SK-N-MC (cell line): ENCODE measurements at regions not wholly inside any gene's neighbourhood (a gene's known extent, or its start where the extent isn't known, plus 50 kb on each side); places are given as distances from the start of the nearest gene placed in this dataset.

Source experiments
- DNase-seq: peaks from one replicate; pipeline ENCODE4 v3.0.0-alpha.2; 2011; ENCODE audit warnings: low read depth, low spot score
- H3K27ac ChIP-seq: fragments of 200-600 bp; sonication (generic); 2 replicates; pipeline ENCODE4 v1.5.1; 2016; ENCODE audit warnings: mixed run types
- H3K36me3 ChIP-seq: fragments of 200-600 bp; sonication (generic); 2 replicates; pipeline ENCODE4 v1.6.1; 2017; ENCODE audit warnings: antibody characterized with exemption, low read length, mixed read lengths; ENCODE audit not compliant: insufficient read depth
- H3K4me3 ChIP-seq: fragments of 200-600 bp; sonication (generic); 2 replicates; pipeline ENCODE4 v1.5.1; 2016
- H3K9ac ChIP-seq: fragments of 200-600 bp; sonication (generic); 2 replicates; pipeline ENCODE4 v1.8.0; 2017; ENCODE audit warnings: mixed run types, mixed read lengths; ENCODE audit not compliant: insufficient read length
- H3K9me3 ChIP-seq: fragments of 200-600 bp; sonication (generic); 2 replicates; pipeline ENCODE4 v1.6.1; 2017; ENCODE audit warnings: low read depth, mild to moderate bottlenecking, antibody characterized with exemption, low read length, moderate library complexity, mixed read lengths
- EZH2 ChIP-seq: fragments of 200-600 bp; sonication (generic); IDR thresholded peaks from one replicate; pipeline ENCODE4 v1.6.1; 2017; ENCODE audit warnings: antibody characterized with exemption
- FOXP2 ChIP-seq: optimal IDR thresholded peaks from 2 replicates; pipeline ENCODE3; 2011; ENCODE audit warnings: mild to moderate bottlenecking, moderate library complexity; ENCODE audit not compliant: insufficient read depth; ENCODE audit errors: extremely low read length, control extremely low read depth
- POLR2AphosphoS5 ChIP-seq: IDR thresholded peaks from 2 replicates; pipeline ENCODE4 v1.6.1; 2012; ENCODE audit warnings: mild to moderate bottlenecking, low read depth, low read length, borderline replicate concordance

DNA sequence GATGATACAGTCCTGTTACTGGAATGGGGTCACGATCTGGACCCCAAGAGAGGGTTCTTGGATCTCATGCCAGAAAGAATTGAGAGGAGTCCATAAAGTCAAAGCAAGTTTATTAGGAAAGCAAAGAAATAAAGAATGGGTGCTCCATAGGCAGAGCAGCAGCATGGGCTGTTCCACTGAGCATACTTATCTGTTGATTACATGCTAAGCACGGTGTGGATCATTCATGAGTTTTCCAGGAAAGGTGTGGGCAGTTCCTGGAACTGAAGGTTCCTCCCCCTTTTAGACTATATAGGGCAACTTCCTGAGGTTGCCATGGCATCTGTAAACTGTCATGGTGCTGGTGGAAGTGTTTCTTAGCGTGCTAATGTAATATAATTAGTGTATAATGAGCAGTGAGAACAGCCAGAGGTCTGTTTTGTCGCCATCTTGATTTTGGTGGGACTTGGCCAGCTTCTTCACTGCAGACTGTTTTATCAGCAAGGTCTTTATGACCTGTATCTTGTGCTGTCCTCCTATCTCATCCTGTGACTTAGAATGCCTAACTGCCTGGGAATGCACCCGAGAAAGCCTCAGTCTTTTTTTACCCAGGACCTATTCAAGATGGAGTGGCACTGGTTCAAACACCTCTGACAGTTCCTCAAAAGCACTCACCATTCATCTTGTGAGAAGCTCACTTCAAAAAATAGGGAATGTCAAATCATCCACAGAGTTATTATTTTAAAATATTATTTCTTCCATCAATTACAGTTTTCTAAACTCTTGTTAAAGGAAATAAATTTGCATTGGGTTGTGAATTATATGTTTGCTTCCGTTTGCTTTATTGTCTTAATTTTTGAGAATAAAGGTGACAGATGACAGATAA lies 1358.8 kb upstream of the TMEM132C start:
- H3K4me3 ChIP-seq, result no peak overlapping the region
- DNase-seq, result no peak
- H3K9ac ChIP-seq, result no peak overlapping the region
- H3K27ac ChIP-seq, result no peak overlapping the region
- H3K9me3 ChIP-seq, result no peaks in the 10 kb centered on the region
- TF ChIP-seq FOXP2, result no peak
- TF ChIP-seq POLR2AphosphoS5, result no peak
- no peak for TF ChIP-seq EZH2
- no peaks in the 10 kb centered on the region for H3K36me3 ChIP-seq

DNA sequence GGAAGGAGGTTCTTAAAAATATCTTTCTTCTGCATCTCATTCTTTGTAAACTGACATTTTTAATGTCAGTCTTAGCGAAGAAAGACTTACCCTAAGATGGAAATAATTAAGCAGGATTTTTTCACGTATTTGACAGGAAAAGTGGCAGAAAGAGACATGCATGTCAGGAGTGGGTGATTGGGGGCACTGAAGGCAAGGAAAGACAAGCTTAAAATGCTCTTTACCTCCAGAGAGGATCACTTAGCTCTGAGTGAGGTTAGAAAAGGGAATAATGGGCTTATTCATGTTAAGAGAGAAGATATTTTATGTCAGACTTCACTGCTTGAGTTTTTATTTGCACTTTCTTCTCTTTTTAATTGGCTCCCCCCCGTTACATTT lies 1358.2 kb upstream of the TMEM132C start:
- Histone ChIP-seq H3K4me3 (no peak overlapping the region), H3K9ac (no peak overlapping the region), H3K36me3 (no peaks in the 10 kb centered on the region), H3K27ac (no peak overlapping the region), H3K9me3 (no peaks in the 10 kb centered on the region)
- TF ChIP-seq FOXP2, result no peak
- no peak for TF ChIP-seq EZH2
- TF ChIP-seq POLR2AphosphoS5, result no peak
- DNase-seq, result no peak

DNA sequence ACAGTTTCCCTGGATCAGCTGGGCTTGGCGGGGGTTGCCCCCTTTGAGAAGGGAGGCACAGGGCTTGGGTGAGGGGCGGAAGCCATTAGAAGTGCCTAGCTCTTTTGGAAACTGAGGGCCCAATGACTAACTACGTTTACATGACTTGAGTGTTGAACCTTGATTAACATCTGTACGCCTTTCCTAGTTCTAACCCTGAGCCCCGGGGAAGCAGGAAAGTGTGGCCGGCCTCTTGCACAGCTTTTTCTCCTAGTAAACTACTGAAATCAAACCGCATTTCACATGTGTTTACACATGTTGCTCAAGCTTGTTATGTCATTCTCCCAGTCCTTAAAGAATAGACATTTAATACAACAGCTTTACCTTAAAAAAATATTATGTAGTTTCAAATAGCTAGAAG lies 1356.4 kb upstream of the TMEM132C start:
- Histone ChIP-seq H3K36me3 (no peaks in the 10 kb centered on the region), H3K27ac (no peak overlapping the region), H3K9ac (no peak overlapping the region), H3K9me3 (no peaks in the 10 kb centered on the region), H3K4me3 (no peak overlapping the region)
- TF ChIP-seq EZH2, result no peak
- TF ChIP-seq FOXP2, result no peak
- TF ChIP-seq POLR2AphosphoS5, result no peak
- no peak for DNase-seq

DNA sequence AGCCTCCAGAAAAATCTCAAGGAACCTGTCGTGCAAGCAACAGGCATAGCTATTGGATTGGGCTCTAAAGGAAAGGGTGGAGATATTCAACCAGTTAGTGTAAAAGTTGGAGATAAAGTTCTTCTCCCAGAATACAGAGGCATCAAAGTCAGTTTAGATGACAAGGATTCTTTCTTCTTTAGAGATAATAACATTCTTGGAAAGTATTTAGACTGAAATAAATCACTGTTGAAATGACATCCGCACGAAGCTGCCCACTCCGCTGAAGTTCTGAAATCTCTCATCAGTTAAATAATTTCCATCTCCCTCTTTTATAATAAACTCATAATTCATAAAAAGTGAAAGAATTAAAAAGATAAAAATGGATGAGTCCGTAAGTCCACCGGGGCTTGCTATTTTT lies 1354.9 kb upstream of the TMEM132C start:
- no peak for TF ChIP-seq POLR2AphosphoS5
- TF ChIP-seq FOXP2, result no peak
- no peak for TF ChIP-seq EZH2
- no peaks in the 10 kb centered on the region for H3K9me3 ChIP-seq
- no peak overlapping the region for H3K27ac ChIP-seq
- H3K36me3 ChIP-seq, result no peaks in the 10 kb centered on the region
- no peak overlapping the region for H3K9ac ChIP-seq
- no peak overlapping the region for H3K4me3 ChIP-seq
- no peak for DNase-seq

DNA sequence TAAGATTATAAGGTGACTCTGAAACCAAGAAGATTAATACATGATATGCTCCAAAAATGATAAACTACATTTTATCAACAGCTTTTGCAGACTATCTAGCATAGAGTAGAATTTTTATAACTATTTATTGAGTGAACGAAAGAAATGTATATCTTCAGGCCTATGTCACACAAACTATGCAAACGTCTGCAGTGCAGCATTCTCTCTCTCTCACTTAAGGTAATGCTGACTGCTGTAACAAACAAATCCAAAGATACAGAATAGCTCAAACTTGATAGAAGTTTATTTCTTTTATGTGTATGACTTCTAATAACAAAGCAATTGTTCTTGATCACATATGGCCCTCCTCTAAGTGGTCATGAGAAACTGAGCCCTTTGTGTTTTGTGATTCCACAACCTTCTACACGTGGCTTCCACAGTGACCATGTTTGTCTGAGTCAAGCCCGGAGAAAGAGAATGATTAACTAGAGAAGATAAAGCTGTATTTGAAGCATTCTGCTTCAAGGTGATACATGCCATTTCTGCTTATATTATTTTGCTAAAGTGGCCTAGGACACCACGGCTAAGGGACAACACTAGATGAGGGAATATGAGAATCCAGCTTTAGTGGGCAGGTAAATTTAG lies 1352.7 kb upstream of the TMEM132C start:
- TF ChIP-seq EZH2, result no peak
- H3K4me3 ChIP-seq, result no peak overlapping the region
- no peaks in the 10 kb centered on the region for H3K9me3 ChIP-seq
- no peak overlapping the region for H3K9ac ChIP-seq
- H3K36me3 ChIP-seq, result no peaks in the 10 kb centered on the region
- H3K27ac ChIP-seq, result no peak overlapping the region
- DNase-seq, result no peak

DNA sequence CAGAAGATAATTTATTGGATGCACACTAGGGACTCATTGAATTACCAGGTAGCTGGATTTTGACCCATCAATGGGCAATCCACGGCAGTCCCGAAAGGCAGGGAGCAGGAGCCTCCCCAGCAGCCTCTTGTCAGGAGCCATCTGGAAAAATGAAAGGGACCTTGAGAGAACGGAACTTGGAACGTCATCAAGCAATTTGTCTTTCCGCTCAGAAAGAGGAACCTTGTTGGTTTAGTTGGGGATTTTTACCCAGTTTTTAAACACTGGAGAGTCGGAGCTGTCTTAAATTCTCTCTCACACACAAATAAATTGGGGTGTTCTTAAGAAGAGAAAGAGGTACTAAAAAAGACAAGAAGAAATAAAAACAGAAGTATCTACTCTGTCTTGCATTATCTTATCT lies 1351.7 kb upstream of the TMEM132C start:
- Histone ChIP-seq H3K36me3 (no peaks in the 10 kb centered on the region), H3K9me3 (no peaks in the 10 kb centered on the region), H3K27ac (no peak overlapping the region), H3K4me3 (no peak overlapping the region), H3K9ac (no peak overlapping the region)
- TF ChIP-seq EZH2 (no peak), POLR2AphosphoS5 (no peak), FOXP2 (no peak)
- DNase-seq, result no peak

DNA sequence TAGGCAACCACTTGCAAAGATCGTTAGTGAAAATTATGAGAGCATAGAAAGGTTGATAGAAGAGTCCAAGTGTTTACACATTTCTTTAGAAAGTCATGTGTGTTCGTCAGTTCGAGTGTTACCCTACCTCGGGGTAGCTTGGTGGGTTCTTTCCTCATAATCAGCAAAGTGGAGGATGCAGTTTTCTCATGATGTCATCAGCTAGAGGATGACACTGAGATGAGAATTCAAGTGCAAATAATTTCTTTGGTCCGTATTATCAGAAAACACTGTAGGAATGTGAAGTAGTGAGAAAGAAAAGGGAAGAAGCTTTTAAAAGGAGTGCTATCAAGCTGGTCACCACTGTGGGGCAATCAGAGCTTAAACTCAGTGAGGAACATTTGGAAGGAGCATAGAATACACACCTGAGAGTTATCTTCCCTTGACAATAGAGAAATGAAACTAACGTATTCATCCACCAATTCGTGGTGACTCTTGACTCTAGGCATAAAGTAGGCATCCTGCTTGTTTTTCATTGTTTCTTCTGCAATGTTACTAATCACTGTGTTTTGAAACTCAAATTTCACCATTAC lies 1340.9 kb upstream of the TMEM132C start:
- Histone ChIP-seq H3K36me3 (no peaks in the 10 kb centered on the region), H3K9ac (no peak overlapping the region), H3K9me3 (no peaks in the 10 kb centered on the region), H3K27ac (no peak overlapping the region), H3K4me3 (no peak overlapping the region)
- no peak for TF ChIP-seq EZH2
- TF ChIP-seq FOXP2, result no peak
- TF ChIP-seq POLR2AphosphoS5, result no peak
- DNase-seq, result no peak

DNA sequence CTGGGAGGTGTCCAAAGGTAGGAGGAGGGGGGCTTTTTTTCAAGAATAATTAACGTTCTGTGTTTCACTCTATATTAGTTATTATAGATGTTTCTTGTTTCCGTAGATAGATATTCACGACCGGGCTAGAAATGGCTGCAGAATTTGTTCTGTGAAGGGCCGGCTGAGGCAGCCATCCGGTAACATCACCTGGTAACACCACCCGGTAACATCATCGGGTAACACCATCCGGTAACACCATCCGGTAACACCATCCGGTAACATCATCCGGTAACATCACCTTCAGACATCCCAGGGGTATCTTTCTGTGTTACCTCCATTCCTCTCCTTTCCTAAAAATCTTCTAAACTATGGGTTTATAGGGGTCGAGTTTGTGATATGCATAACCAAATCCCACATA lies 1336.7 kb upstream of the TMEM132C start:
- no peak for DNase-seq
- Histone ChIP-seq H3K9me3 (no peaks in the 10 kb centered on the region), H3K4me3 (no peak overlapping the region), H3K36me3 (no peaks in the 10 kb centered on the region), H3K27ac (no peak overlapping the region), H3K9ac (no peak overlapping the region)
- TF ChIP-seq POLR2AphosphoS5 (no peak), FOXP2 (no peak), EZH2 (no peak)
